ENCODE measurements at regions not wholly inside any gene's neighbourhood (a gene's known extent, or its start where the extent isn't known, plus 50 kb on each side); places are given as distances from the start of the nearest gene placed in this dataset.

GRCh38 chr16:13441675-13442074 is 478.3 kb upstream of the ERCC4 start:
- no peak for TF ChIP-seq CTCF (IDR thresholded peaks at IDR 0.05; ENCODE audit: borderline replicate concordance, extremely low read depth, low read length, poor library complexity, severe bottlenecking)
- no peak for TF ChIP-seq EZH2 (IDR thresholded peaks at IDR 0.05; ENCODE audit: borderline replicate concordance, low read depth, low read length, severe bottlenecking)
